GM08714 (cell line): ENCODE measurements at regions not wholly inside any gene's neighbourhood (a gene's known extent, or its start where the extent isn't known, plus 50 kb on each side); places are given as distances from the start of the nearest gene placed in this dataset.

Experiments
- H3K4me3 ChIP-seq: fragments of 200-500 bp; sonication (Bioruptor generic); 2 replicates; pipeline ENCODE4 v1.5.1; 2014; ENCODE audit warnings: mild to moderate bottlenecking, low read length, inconsistent platforms
- ZNF274 ChIP-seq: IDR thresholded peaks from 2 replicates; pipeline ENCODE4 v1.6.1; 2012; ENCODE audit warnings: mild to moderate bottlenecking, low read depth, low read length

GRCh38 chr18:10235661-10235952 is 218.8 kb upstream of the APCDD1 start:
- no peak overlapping the region for H3K4me3 ChIP-seq
- TF ChIP-seq ZNF274, result no peak

- no peak overlapping the region for H3K4me3 ChIP-seq
- no peak for TF ChIP-seq ZNF274
These were observed 215.3 kb upstream of the APCDD1 start for GRCh38 chr18:10239103-10239502.

DNA sequence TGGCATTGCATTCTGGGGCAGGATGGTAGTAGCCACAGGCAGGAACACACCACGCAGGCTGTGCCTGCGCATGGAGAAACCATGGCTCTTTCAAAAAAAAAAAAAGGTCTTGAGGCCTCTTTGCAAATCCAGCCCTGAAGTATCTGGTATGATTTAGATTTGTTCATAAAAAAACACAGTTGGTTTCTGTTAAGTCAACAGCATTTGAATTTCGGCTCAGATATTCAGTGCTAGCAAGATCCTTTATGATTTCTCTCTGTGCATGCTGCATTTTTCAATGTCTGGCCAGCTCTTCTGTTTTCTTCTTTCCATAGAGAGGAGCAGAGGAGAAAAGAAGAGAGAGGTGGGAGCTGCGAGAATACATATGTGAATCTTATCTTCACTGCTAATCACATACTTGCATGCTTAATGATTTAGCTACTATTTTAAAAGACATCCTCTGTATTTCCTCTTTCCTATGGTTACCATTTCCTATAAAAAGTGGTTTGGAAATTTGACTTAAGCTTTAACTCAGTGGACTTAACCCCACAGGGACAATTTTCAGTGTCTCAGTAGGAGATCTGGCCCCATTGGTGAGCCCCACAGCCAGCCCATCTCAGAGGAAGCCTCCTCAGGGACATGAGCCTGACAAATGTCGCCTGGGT is 214.3 kb upstream of the APCDD1 start:
- TF ChIP-seq ZNF274, result no peak

DNA sequence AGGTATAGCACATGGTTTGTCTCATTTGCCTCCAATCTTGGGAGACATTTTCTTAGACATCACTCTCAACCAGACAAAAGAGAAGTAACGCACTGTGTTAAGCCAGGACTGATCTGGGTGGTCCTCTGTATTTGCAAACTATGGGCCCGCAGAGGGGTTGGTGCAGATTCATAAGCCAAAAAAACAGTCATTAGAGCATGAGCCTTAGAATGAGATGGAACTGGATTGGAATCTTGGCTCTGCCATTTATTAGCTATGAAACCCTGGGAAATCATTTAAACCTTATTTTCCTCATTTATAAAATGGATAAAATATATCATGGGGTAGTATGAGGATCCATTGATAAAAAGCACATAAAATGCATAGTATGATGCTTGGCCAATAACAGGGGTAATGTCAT is 213.5 kb upstream of the APCDD1 start:
- TF ChIP-seq ZNF274, result no peak
- H3K4me3 ChIP-seq, result no peak overlapping the region

More for the DNA sequence above, 214.3 kb upstream of the APCDD1 start:
- no peak overlapping the region for H3K4me3 ChIP-seq

DNA sequence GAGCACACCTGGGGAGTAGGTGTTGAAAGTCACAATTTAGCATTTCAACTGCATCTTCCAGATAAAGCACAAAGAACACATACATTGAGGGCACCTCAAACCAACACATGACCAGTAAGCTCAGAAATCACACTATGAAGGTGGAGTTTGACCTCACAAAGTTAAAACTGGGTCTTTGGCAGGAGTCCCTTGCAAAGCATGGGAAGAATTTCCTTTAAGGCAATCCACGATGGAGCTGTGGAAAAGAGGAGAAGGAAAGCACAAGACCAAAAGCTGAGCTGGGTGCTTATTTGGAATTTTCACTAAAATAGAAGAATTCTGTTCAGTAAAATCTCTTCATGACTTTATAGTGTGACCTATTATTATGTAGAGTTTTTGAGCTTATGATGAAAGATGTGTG is 212.9 kb upstream of the APCDD1 start:
- no peak overlapping the region for H3K4me3 ChIP-seq
- TF ChIP-seq ZNF274, result no peak

GRCh38 chr18:10242936-10243680 is 211.3 kb upstream of the APCDD1 start:
- no peak overlapping the region for H3K4me3 ChIP-seq

DNA sequence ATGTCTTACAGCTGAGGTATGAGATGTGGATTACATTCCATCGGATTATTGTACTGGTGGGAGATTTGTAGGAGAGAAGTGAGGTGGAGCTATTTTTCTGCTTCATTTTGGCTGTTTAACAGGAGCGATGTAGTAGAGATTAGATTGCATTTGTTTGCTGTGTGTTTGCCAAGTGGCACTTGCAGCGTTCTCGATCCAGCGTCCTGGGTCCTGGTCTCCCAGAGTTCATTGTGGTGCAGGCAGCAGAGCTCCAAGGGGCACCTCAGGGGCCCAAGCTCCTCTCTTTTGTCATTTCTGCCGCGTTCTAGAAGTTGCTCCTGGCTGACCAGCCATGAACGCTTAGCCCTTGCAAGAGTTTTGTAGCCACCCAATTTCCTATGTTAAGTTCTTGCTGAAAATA is 210.1 kb upstream of the APCDD1 start:
- TF ChIP-seq ZNF274, result no peak
- H3K4me3 ChIP-seq, result no peak overlapping the region

More at GRCh38 chr18:10242936-10243680, 211.3 kb upstream of the APCDD1 start:
- TF ChIP-seq ZNF274, result no peak

GRCh38 chr18:10245031-10245845 is 209.2 kb upstream of the APCDD1 start:
- H3K4me3 ChIP-seq, result no peak overlapping the region
- TF ChIP-seq ZNF274, result no peak

- H3K4me3 ChIP-seq, result no peak overlapping the region
- no peak for TF ChIP-seq ZNF274
These were observed 208.6 kb upstream of the APCDD1 start for GRCh38 chr18:10245846-10246175.

DNA sequence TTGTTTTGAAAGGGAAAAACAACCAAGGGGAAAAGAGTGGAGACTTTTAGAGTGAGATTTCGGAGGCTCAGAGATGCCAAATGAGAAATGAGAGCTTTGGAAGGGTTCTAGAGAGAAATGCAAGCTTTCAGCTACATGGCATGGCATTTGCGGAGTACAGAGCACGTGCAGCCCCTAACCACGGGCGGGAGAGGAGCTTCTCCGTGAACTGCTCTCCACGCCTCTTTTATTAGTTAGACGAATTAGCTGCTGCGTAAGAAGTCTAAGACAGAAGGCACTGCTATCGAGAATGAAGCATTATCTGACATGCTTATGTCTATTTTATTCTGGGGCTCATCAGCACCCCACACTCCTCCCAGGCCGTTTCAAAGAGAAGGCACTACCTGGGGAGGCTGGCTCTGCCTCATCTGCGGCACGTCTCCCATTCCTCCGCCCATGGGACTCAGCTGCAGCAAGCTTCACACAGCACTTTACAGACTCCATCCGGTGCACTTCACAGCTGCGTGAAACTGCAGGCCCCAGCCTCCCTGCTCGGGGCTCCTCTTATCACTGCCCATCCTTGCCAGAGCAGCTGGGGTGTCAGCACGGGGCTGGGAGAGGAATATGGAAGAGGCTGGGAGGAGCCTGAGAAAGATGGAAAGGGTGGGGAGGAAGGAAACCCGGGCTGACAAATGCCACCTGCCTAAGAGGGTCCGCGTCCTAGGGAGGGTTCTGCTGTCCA is 207.3 kb upstream of the APCDD1 start:
- TF ChIP-seq ZNF274, result no peak
- no peak overlapping the region for H3K4me3 ChIP-seq

DNA sequence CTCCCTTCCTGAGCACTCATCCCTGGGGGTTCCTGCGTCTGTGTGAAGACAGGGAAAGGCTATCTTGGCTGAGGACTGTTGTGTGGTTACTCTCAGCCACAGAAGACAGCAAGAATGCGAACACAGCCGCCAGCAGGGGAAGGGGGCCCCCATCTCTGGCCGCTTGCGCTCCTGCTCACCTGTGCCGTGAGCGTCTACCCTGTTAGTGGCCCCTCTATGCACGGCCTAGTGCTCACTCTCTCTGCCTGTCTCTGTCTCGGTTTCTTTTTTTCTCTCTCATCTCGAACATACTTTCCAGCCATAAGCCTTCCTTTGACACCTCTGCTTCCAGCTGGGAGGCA is 206.7 kb upstream of the APCDD1 start:
- TF ChIP-seq ZNF274, result no peak

GRCh38 chr18:10248738-10249137 is 205.7 kb upstream of the APCDD1 start:
- no peak overlapping the region for H3K4me3 ChIP-seq
- TF ChIP-seq ZNF274, result no peak

More for the DNA sequence above, 206.7 kb upstream of the APCDD1 start:
- H3K4me3 ChIP-seq, result no peak overlapping the region

DNA sequence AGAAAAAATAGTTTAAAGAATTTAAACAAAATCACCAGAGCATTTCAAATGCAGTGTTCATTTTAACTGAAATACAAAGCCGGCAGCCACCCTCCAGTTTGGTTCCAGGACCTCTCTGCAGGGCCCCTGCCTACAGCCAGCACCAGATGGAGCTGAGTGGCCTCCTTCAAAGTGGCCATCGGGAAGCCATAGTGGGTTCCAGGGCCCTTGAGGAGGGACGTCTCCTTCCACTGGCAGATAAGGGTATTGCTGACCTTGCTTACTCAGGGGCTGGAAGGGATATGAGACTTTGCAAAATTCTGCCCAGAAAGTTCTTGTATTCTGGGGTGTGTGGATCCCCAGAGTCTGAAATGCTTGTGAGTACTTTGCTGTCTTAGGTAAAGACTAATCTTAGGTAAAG is 205.2 kb upstream of the APCDD1 start:
- no peak overlapping the region for H3K4me3 ChIP-seq
- TF ChIP-seq ZNF274, result no peak

- no peak for TF ChIP-seq ZNF274
- no peak overlapping the region for H3K4me3 ChIP-seq
These were observed 204.6 kb upstream of the APCDD1 start for GRCh38 chr18:10249801-10250200.

GRCh38 chr18:10252494-10252893 is 201.9 kb upstream of the APCDD1 start:
- TF ChIP-seq ZNF274, result no peak
- no peak overlapping the region for H3K4me3 ChIP-seq
